Erythroblast (primary cell): ENCODE measurements at regions not wholly inside any gene's neighbourhood (a gene's known extent, or its start where the extent isn't known, plus 50 kb on each side); places are given as distances from the start of the nearest gene placed in this dataset.

ENCODE experiments used
- GATA1 ChIP-seq: IDR thresholded peaks from 2 replicates; pipeline ENCODE4 v1.6.1; 2011; ENCODE audit warnings: low read depth, mild to moderate bottlenecking, control low read depth, low read length, moderate library complexity
- POLR2A ChIP-seq: IDR thresholded peaks from 2 replicates; pipeline ENCODE4 v1.6.1; 2011; ENCODE audit warnings: mild to moderate bottlenecking, low read length

DNA sequence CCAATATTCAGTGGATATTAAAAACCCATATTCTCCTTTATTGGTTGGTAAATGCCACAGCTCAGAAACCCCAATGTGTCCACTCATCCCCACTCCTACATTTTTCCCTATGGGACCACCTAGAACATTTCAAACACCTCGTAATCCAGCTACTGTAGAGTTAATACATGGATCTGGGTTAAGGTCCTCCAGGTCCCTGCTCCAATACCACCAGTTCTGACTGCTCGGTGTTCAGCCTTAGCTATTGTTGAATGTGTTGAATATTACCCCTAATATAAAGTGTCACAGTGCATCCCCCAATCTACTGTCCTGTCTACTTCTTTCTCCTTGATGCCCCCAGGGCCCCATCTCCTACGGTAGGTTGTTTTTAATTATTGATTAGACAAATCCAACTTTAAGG lies 231.5 kb downstream of the PCSK1 start:
- TF ChIP-seq POLR2A (no peak), GATA1 (no peak)
